Sigmoid colon (tissue), 3 donors: ENCODE measurements at regions not wholly inside any gene's neighbourhood (a gene's known extent, or its start where the extent isn't known, plus 50 kb on each side); places are given as distances from the start of the nearest gene placed in this dataset.

Source experiments
- CTCF ChIP-seq, 4 experiments: fragments of 450-650 bp in 3 of 4; fragments of 200-600 bp in 1 of 4; IDR thresholded peaks; one replicate each; pipeline ENCODE4 v1.5.1; 2016 to 2019; ENCODE audit warnings: antibody characterized with exemption in 4 of 4, mild to moderate bottlenecking in 3 of 4, moderate library complexity in 2 of 4
- POLR2A ChIP-seq, 2 donors: fragments of 450-650 bp; IDR thresholded peaks; one replicate each; pipeline ENCODE4 v1.6.1; 2016; ENCODE audit warnings: antibody characterized with exemption in 2 of 2, mild to moderate bottlenecking in 2 of 2, moderate library complexity in 2 of 2

GRCh38 chr18:60021556-60021955, 121.8 kb downstream of the PMAIP1 start:
- TF ChIP-seq CTCF (IDR thresholded peaks at IDR 0.05), result no peak
- no peak for TF ChIP-seq POLR2A (IDR thresholded peaks at IDR 0.05)
